GM12891 (cell line): ENCODE measurements at regions not wholly inside any gene's neighbourhood (a gene's known extent, or its start where the extent isn't known, plus 50 kb on each side); places are given as distances from the start of the nearest gene placed in this dataset.

Source experiments
- DNase-seq: peaks from one replicate; pipeline ENCODE4 v3.0.0; 2011; ENCODE audit warnings: low spot score; ENCODE audit not compliant: insufficient read length
- FAIRE-seq: peaks from 2 replicates; lab custom pipeline; 2011; peaks lifted over from hg19 to GRCh38; lab: Jason Lieb, UNC
- PAX5 ChIP-seq: IDR thresholded peaks from 2 replicates; pipeline ENCODE4 v1.6.1; 2011; ENCODE audit warnings: low read length, moderate library complexity, mild to moderate bottlenecking; ENCODE audit not compliant: insufficient read depth, severe bottlenecking
- POLR2A ChIP-seq: IDR thresholded peaks from 2 replicates; pipeline ENCODE4 v1.6.1; 2011; ENCODE audit warnings: low read depth, low read length, control low read depth
- POLR2AphosphoS5 ChIP-seq: IDR thresholded peaks from 2 replicates; pipeline ENCODE4 v1.6.1; 2011; ENCODE audit warnings: low read depth, low read length, control low read depth
- POU2F2 ChIP-seq: IDR thresholded peaks from 2 replicates; pipeline ENCODE4 v1.6.1; 2011; ENCODE audit warnings: low read depth, mild to moderate bottlenecking, control low read depth, low read length, moderate library complexity
- SPI1 ChIP-seq: IDR thresholded peaks from 2 replicates; pipeline ENCODE4 v1.6.1; 2011; ENCODE audit warnings: low read depth, low read length, control low read depth
- TAF1 ChIP-seq: IDR thresholded peaks from 2 replicates; pipeline ENCODE4 v1.6.1; 2011; ENCODE audit warnings: low read depth, low read length, control low read depth

DNA sequence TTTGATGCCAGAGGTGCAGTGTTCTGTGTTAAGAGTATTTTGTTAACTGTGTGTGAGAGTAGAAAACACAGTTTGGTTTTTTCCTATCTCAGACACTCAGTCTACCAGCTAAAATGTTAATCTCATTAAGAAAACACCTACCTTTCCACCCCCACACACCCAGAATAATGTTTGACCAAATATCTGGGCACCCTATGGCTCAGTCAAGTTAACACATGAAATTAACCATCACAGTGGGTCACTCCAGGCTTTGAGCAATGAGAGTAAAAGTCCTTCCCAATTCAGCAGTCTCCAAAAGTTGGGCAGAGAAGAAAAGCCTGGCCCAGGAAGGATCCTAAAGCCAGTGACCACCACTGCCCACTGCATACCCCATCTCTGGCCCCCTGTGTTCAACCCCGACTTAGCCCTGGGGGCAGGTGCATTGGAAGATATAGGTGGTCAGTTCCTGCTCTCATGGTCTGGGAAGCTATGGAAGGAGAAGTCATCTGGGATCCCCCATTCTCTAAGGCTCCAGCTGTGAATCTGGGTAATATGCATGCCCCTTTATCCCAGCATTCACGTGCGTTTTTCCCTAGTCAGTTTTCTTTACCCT is 50.2 kb upstream of the CSF3R start:
- TF ChIP-seq PAX5 (no peak), TAF1 (no peak), POU2F2 (no peak), POLR2A (no peak), POLR2AphosphoS5 (no peak), SPI1 (no peak)
- no peak for DNase-seq
- FAIRE-seq = no peak
